BLaER1 (cell line): ENCODE measurements at regions not wholly inside any gene's neighbourhood (a gene's known extent, or its start where the extent isn't known, plus 50 kb on each side); places are given as distances from the start of the nearest gene placed in this dataset.

Experiments used
- H3K27ac ChIP-seq: shearing (Covaris generic); formaldehyde crosslinking; 2 replicates; pipeline ENCODE4 v1.8.1; 2022
- H3K27me3 ChIP-seq: shearing (Covaris generic); formaldehyde crosslinking; 2 replicates; pipeline ENCODE4 v1.8.1; 2022
- H3K36me3 ChIP-seq: shearing (Covaris generic); formaldehyde crosslinking; 2 replicates; pipeline ENCODE4 v1.8.1; 2022
- H3K4me1 ChIP-seq: shearing (Covaris generic); formaldehyde crosslinking; 2 replicates; pipeline ENCODE4 v1.8.1; 2022
- H3K4me2 ChIP-seq: shearing (Covaris generic); formaldehyde crosslinking; 2 replicates; pipeline ENCODE4 v1.8.1; 2022
- H3K4me3 ChIP-seq: shearing (Covaris generic); formaldehyde crosslinking; 2 replicates; pipeline ENCODE4 v1.8.1; 2022
- H3K9ac ChIP-seq: shearing (Covaris generic); formaldehyde crosslinking; 2 replicates; pipeline ENCODE4 v1.8.1; 2022
- H3K9me3 ChIP-seq: shearing (Covaris generic); formaldehyde crosslinking; 2 replicates; pipeline ENCODE4 v1.8.1; 2022
- H4K20me1 ChIP-seq: shearing (Covaris generic); formaldehyde crosslinking; 2 replicates; pipeline ENCODE4 v1.8.1; 2022
- Cebpa-rat ChIP-seq: shearing (Covaris generic); IDR thresholded peaks from 2 replicates; pipeline ENCODE4 v1.8.1; 2022

- peaks cover 41% of the 10 kb centered on the region for H3K4me1 ChIP-seq
- no peak for TF ChIP-seq Cebpa-rat
- H3K9ac ChIP-seq = no peak overlapping the region
- H3K27me3 ChIP-seq = no peaks in the 10 kb centered on the region
- no peak overlapping the region for H3K4me3 ChIP-seq
- H3K27ac ChIP-seq = no peak overlapping the region
- peaks cover 16% of the 10 kb centered on the region for H3K9me3 ChIP-seq
- H3K36me3 ChIP-seq = no peaks in the 10 kb centered on the region
- H3K4me2 ChIP-seq = no peak overlapping the region
- H4K20me1 ChIP-seq = no peaks in the 10 kb centered on the region
These were observed 116.8 kb downstream of the OGFRL1 start for GRCh38 chr6:71405416-71405815.

- H3K4me1 ChIP-seq = peaks cover 42% of the 10 kb centered on the region
- no peaks in the 10 kb centered on the region for H3K36me3 ChIP-seq
These were observed 118.6 kb downstream of the OGFRL1 start for GRCh38 chr6:71406865-71407860.

GRCh38 chr6:71408787-71409723 lies 120.4 kb downstream of the OGFRL1 start:
- H3K27ac ChIP-seq = peak overlapping the region; percentile 50; the same call in 1 of the 2 replicates
- H3K36me3 ChIP-seq = no peaks in the 10 kb centered on the region
- H3K9me3 ChIP-seq = peaks cover 30% of the 10 kb centered on the region
- no peaks in the 10 kb centered on the region for H3K27me3 ChIP-seq
- H4K20me1 ChIP-seq = no peaks in the 10 kb centered on the region
- no peak overlapping the region for H3K4me3 ChIP-seq
- peaks cover 40% of the 10 kb centered on the region for H3K4me1 ChIP-seq
- H3K4me2 ChIP-seq = peak overlapping the region; percentile 58
- no peak overlapping the region for H3K9ac ChIP-seq
- no peak for TF ChIP-seq Cebpa-rat

More at GRCh38 chr6:71406865-71407860, 118.6 kb downstream of the OGFRL1 start:
- H3K4me3 ChIP-seq = no peak overlapping the region
- H4K20me1 ChIP-seq = no peaks in the 10 kb centered on the region
- no peak overlapping the region for H3K27ac ChIP-seq
- no peak for TF ChIP-seq Cebpa-rat
- H3K27me3 ChIP-seq = no peaks in the 10 kb centered on the region
- H3K9me3 ChIP-seq = peaks cover 25% of the 10 kb centered on the region
- peak overlapping the region; percentile 35 for H3K4me2 ChIP-seq
- no peak overlapping the region for H3K9ac ChIP-seq

GRCh38 chr6:71410164-71410566 lies 121.6 kb downstream of the OGFRL1 start:
- Histone ChIP-seq H3K27me3 (no peaks in the 10 kb centered on the region), H3K9me3 (peaks cover 30% of the 10 kb centered on the region), H3K4me1 (peaks cover 40% of the 10 kb centered on the region), H3K36me3 (no peaks in the 10 kb centered on the region), H3K27ac (peak overlapping the region; percentile 50; the same call in 1 of the 2 replicates), H3K4me3 (peak overlapping the region; percentile 22; the same call in 1 of the 2 replicates), H3K4me2 (peak overlapping the region; percentile 58), H4K20me1 (no peaks in the 10 kb centered on the region), H3K9ac (no peak overlapping the region)
- no peak for TF ChIP-seq Cebpa-rat

- no peaks in the 10 kb centered on the region for H3K27me3 ChIP-seq
- H3K9me3 ChIP-seq = peaks cover 26% of the 10 kb centered on the region
- H3K4me1 ChIP-seq = peaks cover 42% of the 10 kb centered on the region
- no peaks in the 10 kb centered on the region for H3K36me3 ChIP-seq
- H3K4me2 ChIP-seq = peak overlapping the region; percentile 58
- H3K9ac ChIP-seq = no peak overlapping the region
- TF ChIP-seq Cebpa-rat = no peak
- peak overlapping the region; percentile 22; the same call in 1 of the 2 replicates for H3K4me3 ChIP-seq
- 0 out of 2 replicates have a peak overlapping the region, but pooled peaks have one; percentile 47 for H3K27ac ChIP-seq
- no peaks in the 10 kb centered on the region for H4K20me1 ChIP-seq
These were observed 122.1 kb downstream of the OGFRL1 start for GRCh38 chr6:71410681-71411080.

- no peak overlapping the region for H3K4me3 ChIP-seq
- H3K4me1 ChIP-seq = peaks cover 49% of the 10 kb centered on the region
- H3K27ac ChIP-seq = no peak overlapping the region
These were observed 123.3 kb downstream of the OGFRL1 start for GRCh38 chr6:71411882-71412281.

GRCh38 chr6:71412559-71413140 lies 124.0 kb downstream of the OGFRL1 start:
- H3K27me3 ChIP-seq = no peaks in the 10 kb centered on the region
- H3K9ac ChIP-seq = no peak overlapping the region
- H4K20me1 ChIP-seq = no peaks in the 10 kb centered on the region
- H3K9me3 ChIP-seq = peaks cover 26% of the 10 kb centered on the region
- H3K4me1 ChIP-seq = peaks cover 44% of the 10 kb centered on the region
- H3K4me3 ChIP-seq = no peak overlapping the region
- H3K36me3 ChIP-seq = no peaks in the 10 kb centered on the region
- peak overlapping the region; percentile 3; the same call in 1 of the 2 replicates for H3K27ac ChIP-seq
- TF ChIP-seq Cebpa-rat = no peak
- no peak overlapping the region for H3K4me2 ChIP-seq

More at GRCh38 chr6:71411882-71412281, 123.3 kb downstream of the OGFRL1 start:
- Histone ChIP-seq H3K9me3 (peaks cover 26% of the 10 kb centered on the region), H3K4me2 (no peak overlapping the region), H4K20me1 (no peaks in the 10 kb centered on the region), H3K36me3 (no peaks in the 10 kb centered on the region), H3K27me3 (no peaks in the 10 kb centered on the region), H3K9ac (no peak overlapping the region)
- no peak for TF ChIP-seq Cebpa-rat

GRCh38 chr6:71414486-71414885 lies 125.9 kb downstream of the OGFRL1 start:
- no peak overlapping the region for H3K27ac ChIP-seq
- no peak overlapping the region for H3K4me2 ChIP-seq
- H3K9ac ChIP-seq = no peak overlapping the region
- no peak overlapping the region for H3K4me3 ChIP-seq
- no peaks in the 10 kb centered on the region for H4K20me1 ChIP-seq
- no peaks in the 10 kb centered on the region for H3K36me3 ChIP-seq
- no peak for TF ChIP-seq Cebpa-rat
- H3K4me1 ChIP-seq = peaks cover 32% of the 10 kb centered on the region
- H3K9me3 ChIP-seq = peaks cover 26% of the 10 kb centered on the region
- H3K27me3 ChIP-seq = no peaks in the 10 kb centered on the region
